MG63 (cell line): ENCODE measurements at regions not wholly inside any gene's neighbourhood (a gene's known extent, or its start where the extent isn't known, plus 50 kb on each side); places are given as distances from the start of the nearest gene placed in this dataset.

Source experiments
- DNase-seq: peaks from one replicate; pipeline ENCODE4 v3.0.0-alpha.2; 2020
- H3K27me3 ChIP-seq: fragments of 250-450 bp; sonication (Bioruptor Pico); 2 replicates; pipeline ENCODE4 v1.5.1; 2020; ENCODE audit warnings: mild to moderate bottlenecking, moderate library complexity
- H3K36me3 ChIP-seq: fragments of 250-450 bp; sonication (Bioruptor Pico); 2 replicates; pipeline ENCODE4 v1.5.1; 2020; ENCODE audit warnings: mild to moderate bottlenecking, moderate library complexity
- H3K4me3 ChIP-seq: fragments of 250-450 bp; sonication (Bioruptor Pico); 2 replicates; pipeline ENCODE4 v1.5.1; 2020; ENCODE audit warnings: mild to moderate bottlenecking, moderate library complexity
- H3K9me3 ChIP-seq: fragments of 250-450 bp; sonication (Bioruptor Pico); 2 replicates; pipeline ENCODE4 v1.5.1; 2020; ENCODE audit warnings: mild to moderate bottlenecking, moderate library complexity

GRCh38 chr2:58918141-58918540 lies 677.0 kb upstream of the FANCL start:
- Histone ChIP-seq H3K36me3 (no peaks in the 10 kb centered on the region), H3K4me3 (no peak overlapping the region), H3K27me3 (no peaks in the 10 kb centered on the region), H3K9me3 (no peaks in the 10 kb centered on the region)
- peak; percentile 62 for DNase-seq

- no peak for DNase-seq
- Histone ChIP-seq H3K27me3 (no peaks in the 10 kb centered on the region), H3K9me3 (no peaks in the 10 kb centered on the region), H3K36me3 (no peaks in the 10 kb centered on the region), H3K4me3 (no peak overlapping the region)
These were observed 676.5 kb upstream of the FANCL start for GRCh38 chr2:58917596-58917995.

- Histone ChIP-seq H3K4me3 (no peak overlapping the region), H3K27me3 (no peaks in the 10 kb centered on the region), H3K36me3 (no peaks in the 10 kb centered on the region), H3K9me3 (no peaks in the 10 kb centered on the region)
- no peak for DNase-seq
These were observed 674.9 kb upstream of the FANCL start for GRCh38 chr2:58916063-58916462.

DNA sequence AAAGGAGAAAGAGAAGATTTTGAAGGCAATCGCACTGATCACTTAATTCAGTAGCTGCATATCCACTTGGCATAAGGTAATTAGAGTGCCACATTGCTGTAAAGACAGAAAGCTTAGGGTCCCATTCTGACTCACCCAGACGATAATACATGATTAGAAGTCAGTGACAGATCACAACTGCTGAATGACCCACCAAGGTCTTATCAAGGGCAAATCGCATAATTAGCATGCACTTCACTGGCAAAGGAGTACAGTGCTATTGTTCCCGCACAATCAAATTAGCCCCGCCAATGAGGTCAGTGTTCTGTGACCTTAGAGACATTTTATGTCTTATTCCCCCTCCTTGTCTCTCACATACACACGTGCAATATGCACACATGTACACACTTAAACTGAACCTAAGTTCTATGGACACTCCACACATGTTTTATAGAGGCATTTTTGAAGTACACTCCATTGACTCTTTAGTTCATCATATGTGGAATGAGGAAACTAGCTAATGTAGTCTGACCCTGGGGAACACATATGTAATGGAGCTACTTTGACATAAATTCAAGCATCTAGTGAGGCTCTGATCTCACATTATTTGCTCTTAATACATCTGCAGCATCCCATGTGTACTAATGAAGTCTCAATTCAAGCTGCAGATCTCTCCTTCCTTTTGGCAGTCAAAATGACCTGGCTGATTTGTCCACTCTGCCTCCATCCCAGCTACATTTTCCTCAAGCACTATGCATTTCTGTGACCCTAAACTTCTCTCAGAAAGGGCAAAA lies 673.8 kb upstream of the FANCL start:
- Histone ChIP-seq H3K4me3 (no peak overlapping the region), H3K36me3 (no peaks in the 10 kb centered on the region), H3K9me3 (no peaks in the 10 kb centered on the region), H3K27me3 (no peaks in the 10 kb centered on the region)
- DNase-seq: no peak

- no peaks in the 10 kb centered on the region for H3K27me3 ChIP-seq
- DNase-seq: no peak
- H3K4me3 ChIP-seq: no peak overlapping the region
- no peaks in the 10 kb centered on the region for H3K36me3 ChIP-seq
- no peaks in the 10 kb centered on the region for H3K9me3 ChIP-seq
These were observed 672.1 kb upstream of the FANCL start for GRCh38 chr2:58913082-58913726.

GRCh38 chr2:58911877-58912276 lies 670.8 kb upstream of the FANCL start:
- no peak overlapping the region for H3K4me3 ChIP-seq
- H3K9me3 ChIP-seq: no peaks in the 10 kb centered on the region
- H3K27me3 ChIP-seq: no peaks in the 10 kb centered on the region

DNA sequence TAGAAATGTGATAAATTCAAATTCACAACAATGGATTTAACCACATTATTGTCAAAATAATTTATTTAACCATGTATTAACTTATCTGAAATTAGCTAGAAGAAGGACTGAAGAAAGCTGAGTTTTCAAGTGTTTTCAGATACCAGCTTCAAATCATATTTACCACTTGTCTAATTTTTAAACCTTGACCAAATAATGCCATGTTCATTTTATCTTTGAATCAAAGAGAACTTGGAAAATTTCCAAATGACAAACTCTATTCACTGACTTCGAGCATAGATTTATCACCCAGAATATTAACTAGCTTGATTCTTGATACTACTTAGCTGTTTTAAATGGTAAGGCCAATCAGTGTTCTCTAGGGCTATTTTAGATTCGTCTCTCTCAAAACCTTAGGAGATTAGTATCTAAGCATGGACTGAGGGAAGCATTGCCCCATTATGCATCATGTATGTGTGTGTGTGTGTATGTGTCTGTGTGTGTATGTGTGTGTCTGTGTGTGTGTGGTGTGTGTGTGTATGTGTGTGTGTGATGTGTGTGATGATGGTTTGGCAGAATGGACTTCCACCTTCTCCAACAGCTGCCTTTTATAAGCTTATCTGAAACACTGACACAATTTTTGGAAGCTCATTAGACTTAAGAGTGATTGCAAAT lies 667.5 kb upstream of the FANCL start:
- no peaks in the 10 kb centered on the region for H3K36me3 ChIP-seq
- no peaks in the 10 kb centered on the region for H3K9me3 ChIP-seq
- DNase-seq: no peak
- H3K27me3 ChIP-seq: no peaks in the 10 kb centered on the region
- no peak overlapping the region for H3K4me3 ChIP-seq

More at GRCh38 chr2:58911877-58912276, 670.8 kb upstream of the FANCL start:
- DNase-seq: no peak
- H3K36me3 ChIP-seq: no peaks in the 10 kb centered on the region

DNA sequence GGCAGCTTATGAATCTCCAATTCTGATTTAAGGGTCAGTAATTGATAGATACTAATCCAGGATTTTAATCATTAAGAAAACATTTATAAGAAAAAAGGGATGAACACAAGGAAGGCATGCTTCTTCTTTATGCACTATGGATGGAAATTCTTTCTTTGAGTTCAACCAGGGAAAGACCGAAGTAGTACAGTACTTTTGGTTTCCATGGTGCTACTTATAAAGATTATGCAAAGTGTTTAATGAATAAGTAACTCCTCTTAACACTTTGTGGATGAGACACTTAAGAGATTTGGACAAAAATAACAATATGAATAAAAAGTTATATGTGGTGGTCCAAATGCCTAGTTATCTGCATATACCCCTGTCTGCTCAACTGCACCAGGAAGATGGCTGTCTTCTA lies 666.5 kb upstream of the FANCL start:
- H3K27me3 ChIP-seq: no peaks in the 10 kb centered on the region
- H3K9me3 ChIP-seq: no peaks in the 10 kb centered on the region
- no peak for DNase-seq
- H3K36me3 ChIP-seq: no peaks in the 10 kb centered on the region
- no peak overlapping the region for H3K4me3 ChIP-seq

DNA sequence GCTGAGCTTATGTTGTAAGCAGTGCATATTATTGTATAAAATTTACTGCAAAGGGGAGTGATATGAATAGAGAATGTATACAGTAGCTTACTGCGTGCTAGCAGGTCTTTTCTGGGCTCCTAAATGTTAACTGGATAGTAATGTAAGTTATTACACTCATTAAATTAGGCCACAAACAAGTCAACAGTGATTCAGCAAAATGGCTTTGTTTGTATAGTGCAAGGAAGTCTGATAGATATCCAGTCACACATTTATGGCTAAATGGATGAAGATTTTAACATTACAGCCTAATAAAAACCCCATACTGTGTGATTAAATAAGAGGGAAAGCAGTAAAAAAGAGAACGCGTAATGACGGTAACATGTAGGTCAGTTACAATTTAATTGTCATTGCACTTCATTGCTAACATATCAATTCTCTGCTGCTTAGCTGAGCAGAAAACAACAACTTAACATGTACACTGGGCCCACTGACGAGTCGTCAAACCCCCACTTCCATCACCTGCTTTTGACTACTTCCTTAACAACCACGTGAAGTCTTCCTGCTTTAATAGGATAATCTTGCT lies 665.0 kb upstream of the FANCL start:
- no peak for DNase-seq
- no peak overlapping the region for H3K4me3 ChIP-seq
- no peaks in the 10 kb centered on the region for H3K36me3 ChIP-seq
- H3K27me3 ChIP-seq: no peaks in the 10 kb centered on the region
- no peaks in the 10 kb centered on the region for H3K9me3 ChIP-seq

GRCh38 chr2:58904095-58904494 lies 663.0 kb upstream of the FANCL start:
- no peak for DNase-seq
- Histone ChIP-seq H3K36me3 (no peaks in the 10 kb centered on the region), H3K4me3 (no peak overlapping the region), H3K27me3 (no peaks in the 10 kb centered on the region), H3K9me3 (no peaks in the 10 kb centered on the region)

GRCh38 chr2:58903427-58903826 lies 662.3 kb upstream of the FANCL start:
- no peak for DNase-seq
- Histone ChIP-seq H3K27me3 (no peaks in the 10 kb centered on the region), H3K4me3 (no peak overlapping the region), H3K36me3 (no peaks in the 10 kb centered on the region), H3K9me3 (no peaks in the 10 kb centered on the region)

DNA sequence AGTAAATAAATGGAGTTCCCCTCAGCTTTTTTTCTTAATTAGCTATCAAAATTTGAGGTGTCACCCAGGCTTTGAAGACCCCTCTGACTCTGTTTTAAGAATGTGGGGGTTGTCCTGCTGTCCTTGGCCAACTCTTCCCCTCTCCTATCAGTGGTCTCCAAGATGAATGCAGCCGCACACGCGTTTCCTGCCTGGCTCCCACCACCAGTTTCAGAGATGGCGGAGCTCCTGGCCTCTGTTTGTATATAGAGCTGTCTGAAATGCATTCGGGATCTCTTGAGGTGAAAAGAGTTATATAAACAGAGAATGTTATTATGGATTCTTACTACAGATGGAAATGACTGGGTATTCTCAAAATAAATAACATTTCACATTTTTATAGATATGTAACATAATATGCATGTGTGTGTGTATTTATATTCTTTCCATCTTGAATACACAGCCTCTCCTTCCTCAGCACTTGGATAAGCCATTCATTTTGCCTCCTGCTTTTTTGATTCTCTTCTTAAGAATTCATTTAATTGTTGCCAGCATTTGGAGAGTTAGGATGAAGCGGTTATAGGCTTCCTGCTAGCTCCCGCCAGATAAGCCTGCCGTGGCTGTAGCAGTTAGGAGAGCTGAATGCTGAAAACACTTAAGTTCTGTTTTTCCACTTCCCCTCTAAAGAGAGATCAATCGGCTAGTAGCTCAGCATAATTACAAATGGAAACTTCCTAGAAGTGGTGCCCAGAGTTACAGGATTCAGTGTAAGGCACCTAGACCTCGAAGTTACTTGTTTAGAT lies 659.3 kb upstream of the FANCL start:
- Histone ChIP-seq H3K9me3 (no peaks in the 10 kb centered on the region), H3K4me3 (no peak overlapping the region), H3K27me3 (no peaks in the 10 kb centered on the region), H3K36me3 (no peaks in the 10 kb centered on the region)
- DNase-seq: no peak

DNA sequence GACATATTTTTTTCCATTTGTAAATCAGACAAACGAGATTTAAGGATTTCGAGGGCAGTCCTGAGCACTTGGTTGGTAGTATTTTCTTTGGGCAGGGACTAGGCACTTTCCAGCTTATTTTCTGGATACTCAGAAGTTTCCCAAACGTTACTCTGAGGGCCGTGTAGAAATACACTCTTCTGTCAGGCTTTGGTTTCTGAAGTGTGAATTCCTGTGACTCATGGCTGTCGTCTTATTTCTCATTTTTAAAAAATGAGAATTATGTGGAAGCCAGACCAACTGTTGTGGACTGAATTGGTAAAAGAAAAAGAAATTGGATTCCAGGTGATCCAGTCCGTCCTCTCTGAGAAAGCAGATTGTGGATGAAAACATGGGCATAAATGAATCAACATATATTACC lies 658.6 kb upstream of the FANCL start:
- Histone ChIP-seq H3K4me3 (no peak overlapping the region), H3K27me3 (no peaks in the 10 kb centered on the region), H3K9me3 (no peaks in the 10 kb centered on the region), H3K36me3 (no peaks in the 10 kb centered on the region)
- DNase-seq: no peak

- Histone ChIP-seq H3K4me3 (no peak overlapping the region), H3K36me3 (no peaks in the 10 kb centered on the region), H3K27me3 (no peaks in the 10 kb centered on the region), H3K9me3 (no peaks in the 10 kb centered on the region)
- DNase-seq: peak; percentile 68
These were observed 655.5 kb upstream of the FANCL start for GRCh38 chr2:58896638-58897037.

DNA sequence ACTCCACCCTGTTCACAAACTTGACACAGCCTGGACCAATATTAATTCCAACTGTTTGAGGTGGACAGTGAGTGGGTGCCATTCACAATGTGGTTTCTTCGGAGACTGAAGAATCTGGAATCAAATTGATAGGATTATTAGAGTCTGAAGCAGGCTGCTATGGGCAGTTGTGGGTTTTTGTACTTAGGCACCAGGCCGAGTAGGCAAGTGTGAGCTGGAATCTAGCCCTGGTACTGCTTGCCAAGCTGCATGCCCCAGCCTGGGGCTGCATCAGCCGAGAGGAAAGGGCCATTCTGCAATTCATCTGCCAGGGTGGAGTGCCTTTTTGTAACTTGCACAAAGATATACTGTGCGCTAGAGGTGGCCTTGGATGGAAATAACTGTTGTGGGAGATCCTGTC lies 654.7 kb upstream of the FANCL start:
- Histone ChIP-seq H3K36me3 (no peaks in the 10 kb centered on the region), H3K9me3 (no peaks in the 10 kb centered on the region), H3K4me3 (no peak overlapping the region), H3K27me3 (no peaks in the 10 kb centered on the region)
- DNase-seq: peak; percentile 88

- H3K27me3 ChIP-seq: no peaks in the 10 kb centered on the region
- no peak overlapping the region for H3K4me3 ChIP-seq
- no peaks in the 10 kb centered on the region for H3K36me3 ChIP-seq
- no peak for DNase-seq
- H3K9me3 ChIP-seq: no peaks in the 10 kb centered on the region
These were observed 652.7 kb upstream of the FANCL start for GRCh38 chr2:58893656-58894351.
